Endothelial cell of umbilical vein (primary cell): ENCODE measurements at regions not wholly inside any gene's neighbourhood (a gene's known extent, or its start where the extent isn't known, plus 50 kb on each side); places are given as distances from the start of the nearest gene placed in this dataset.

Experiments used
- BruUV-seq: library from RNA; stranded (reverse); fragments of 400-500 nt; replicated peaks from 2 replicates; lab custom pipeline; 2021; lab: Mats Ljungman, UMichigan
- CTCF ChIA-PET: fragments of 300-600, 350-600 bp; sonication (Branson Sonifier 250); formaldehyde crosslinking; loops from one replicate; lab custom pipeline; 2021; ENCODE audit warnings: antibody characterized with exemption, inconsistent platforms; lab: Charles Lee
- POLR2A ChIA-PET: fragments of 300-600, 350-600 bp; sonication (Branson Sonifier 250); formaldehyde crosslinking; loops from one replicate; lab custom pipeline; 2021; ENCODE audit warnings: antibody characterized with exemption, inconsistent platforms; lab: Charles Lee
- DNase-seq: peaks from one replicate; pipeline ENCODE4 v3.0.0-alpha.2; 2011; ENCODE audit warnings: low read depth, low spot score
- FAIRE-seq: peaks from 2 replicates; lab custom pipeline; 2011; peaks lifted over from hg19 to GRCh38; lab: Jason Lieb, UNC
- H2AFZ ChIP-seq: 2 replicates; pipeline ENCODE4 v1.6.0; 2012; ENCODE audit warnings: low read depth, low read length, control low read depth, inconsistent platforms
- H3K27ac ChIP-seq: 2 replicates; pipeline ENCODE4 v1.5.1; 2011; ENCODE audit warnings: low read depth, mild to moderate bottlenecking, control low read depth, low read length, moderate library complexity; ENCODE audit not compliant: insufficient read depth
- H3K27me3 ChIP-seq, 2 experiments: 2 replicates each; pipeline versions ENCODE4 v1.6.0 to v1.6.1; 2011; ENCODE audit warnings: low read length in 2 of 2, mixed read lengths in 1 of 2; ENCODE audit not compliant: control insufficient read depth in 2 of 2, insufficient read depth in 2 of 2
- H3K36me3 ChIP-seq, 2 experiments: 2 replicates in 1 of 2; 3 replicates in 1 of 2; pipeline ENCODE4 v1.5.1; 2011; ENCODE audit warnings: low read length in 2 of 2, mild to moderate bottlenecking in 1 of 2, moderate library complexity in 1 of 2; ENCODE audit not compliant: control insufficient read depth in 2 of 2, insufficient read depth in 2 of 2; ENCODE audit errors: extremely low read depth in 1 of 2
- H3K4me1 ChIP-seq: 3 replicates; pipeline ENCODE4 v1.5.1; 2011; ENCODE audit warnings: mild to moderate bottlenecking, low read length; ENCODE audit not compliant: control insufficient read depth, insufficient read depth; ENCODE audit errors: extremely low read depth
- H3K4me2 ChIP-seq: 2 replicates; pipeline ENCODE4 v1.6.1; 2011; ENCODE audit warnings: low read length, control low read depth, mixed read lengths; ENCODE audit not compliant: insufficient read depth
- H3K4me3 ChIP-seq, 3 experiments: fragments of 200-600 bp in 1 of 3; sonication (generic), shearing (Covaris generic) in 1 of 3; replicated peaks in 1 of 3; 2 replicates each; pipeline ENCODE4 v1.5.1; 2011 to 2016; ENCODE audit warnings: control low read depth in 3 of 3, low read length in 3 of 3, mild to moderate bottlenecking in 2 of 3, inconsistent platforms in 1 of 3, low read depth in 1 of 3, moderate library complexity in 1 of 3; ENCODE audit not compliant: insufficient read depth in 1 of 3
- H3K79me2 ChIP-seq: 2 replicates; pipeline ENCODE4 v1.6.0; 2012; ENCODE audit warnings: low read length, inconsistent platforms; ENCODE audit not compliant: control insufficient read depth, insufficient read depth
- H3K9ac ChIP-seq: replicated peaks from 2 replicates; pipeline ENCODE3; 2011; ENCODE audit warnings: low read length, control low read depth; ENCODE audit not compliant: insufficient read depth; ENCODE audit errors: extremely low read depth
- H3K9me1 ChIP-seq: replicated peaks from 3 replicates; pipeline ENCODE4 v1.6.0; 2011; ENCODE audit warnings: mild to moderate bottlenecking, low read length; ENCODE audit not compliant: control insufficient read depth, insufficient read depth; ENCODE audit errors: extremely low read depth
- H3K9me3 ChIP-seq: replicated peaks from 2 replicates; pipeline ENCODE4 v1.5.1; 2012; ENCODE audit warnings: low read length, inconsistent platforms; ENCODE audit not compliant: control insufficient read depth, insufficient read depth
- H4K20me1 ChIP-seq: replicated peaks from 2 replicates; pipeline ENCODE3; 2011; ENCODE audit warnings: mild to moderate bottlenecking, low read length; ENCODE audit not compliant: control insufficient read depth, insufficient read depth; ENCODE audit errors: extremely low read depth
- EZH2 ChIP-seq: IDR thresholded peaks from 2 replicates; pipeline ENCODE4 v1.6.1; 2012; ENCODE audit warnings: borderline replicate concordance, low read depth, mild to moderate bottlenecking, moderate library complexity, low read length, inconsistent platforms; ENCODE audit not compliant: severe bottlenecking
- FOS ChIP-seq: IDR thresholded peaks from 2 replicates; pipeline ENCODE4 v1.6.1; 2011; ENCODE audit warnings: mild to moderate bottlenecking, low read length, moderate library complexity, borderline replicate concordance; ENCODE audit not compliant: insufficient read depth
- GATA2 ChIP-seq: IDR thresholded peaks from 2 replicates; pipeline ENCODE4 v1.7.0; 2011; ENCODE audit warnings: low read depth, mild to moderate bottlenecking, moderate library complexity, mixed read lengths, low read length; ENCODE audit not compliant: insufficient read length, insufficient read depth
- JUN ChIP-seq: IDR thresholded peaks from 2 replicates; pipeline ENCODE4 v1.6.1; 2011; ENCODE audit warnings: borderline replicate concordance, low read depth; ENCODE audit not compliant: insufficient read length, insufficient read depth
- MYC ChIP-seq: IDR thresholded peaks from one replicate; pipeline ENCODE4 v1.6.1; 2011; ENCODE audit warnings: mild to moderate bottlenecking, low read depth, low read length
- POLR2A ChIP-seq: IDR thresholded peaks from 2 replicates; pipeline ENCODE4 v1.6.1; 2012; ENCODE audit warnings: low read depth, mild to moderate bottlenecking, control low read depth, low read length
- POLR2AphosphoS5 ChIP-seq: IDR thresholded peaks from 2 replicates; pipeline ENCODE4 v1.6.1; 2012; ENCODE audit warnings: low read depth, mild to moderate bottlenecking, control low read depth, low read length, moderate library complexity; ENCODE audit not compliant: insufficient read depth
- dilution Hi-C: fragments of 300-500 bp; cut with MboI; formaldehyde crosslinking; loops from one replicate; pipeline ENCODE4 v1.15.0; 2019; ENCODE audit warnings: low sequenced_read_pairs; ENCODE audit not compliant: extremely low pct_ligation_motif_present
- intact Hi-C: fragments of 100-400 bp; cut with micrococcal nuclease; formaldehyde crosslinking; loops from one replicate; pipeline ENCODE4 v1.10.0; 2022
- TF ChIP-seq, protein P1 (sequence below): IDR thresholded peaks from 2 replicates; pipeline ENCODE4 v1.6.1; 2011; ENCODE audit not compliant: insufficient read depth, insufficient read length
- TF ChIP-seq, protein P2 (sequence below), 2 donors: IDR thresholded peaks; 1 replicate in 1 of 2; 2 replicates in 1 of 2; pipeline ENCODE4 v1.5.1; 2011; ENCODE audit warnings: low read length in 2 of 2, mild to moderate bottlenecking in 2 of 2, moderate library complexity in 2 of 2, control low read depth in 1 of 2, inconsistent platforms in 1 of 2, low read depth in 1 of 2; ENCODE audit not compliant: insufficient read depth in 1 of 2; ENCODE audit errors: extremely low read depth in 1 of 2

DNA sequence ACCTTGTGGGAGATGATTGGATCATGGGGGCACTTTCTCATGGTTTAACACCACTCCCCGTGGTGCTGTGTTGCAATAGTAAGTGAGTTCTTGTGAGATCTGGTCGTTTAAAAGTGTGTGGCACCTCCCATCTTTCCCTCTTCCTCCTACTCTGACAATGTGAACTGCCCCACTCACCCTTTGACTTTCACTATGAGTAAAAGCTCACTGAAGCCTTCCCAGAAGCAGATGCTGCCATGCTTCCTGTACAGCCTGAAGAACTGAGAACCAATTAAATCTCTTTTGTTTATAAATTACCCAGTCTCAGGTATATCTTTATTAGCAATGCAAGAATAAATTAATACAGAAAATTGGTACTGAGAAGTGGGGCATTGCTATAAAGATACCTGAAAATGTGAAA lies 509.6 kb upstream of the CT83 start:
- DNase-seq (no peak), FAIRE-seq (no peak)
- Histone ChIP-seq H3K9me1 (no peaks in the 10 kb centered on the region), H3K4me3 (no peak overlapping the region), H3K36me3 (no peaks in the 10 kb centered on the region), H4K20me1 (no peaks in the 10 kb centered on the region), H3K27ac (no peak overlapping the region), H3K27me3 (no peaks in the 10 kb centered on the region), H3K79me2 (no peaks in the 10 kb centered on the region), H3K9me3 (no peaks in the 10 kb centered on the region), H3K9ac (no peak overlapping the region), H3K4me2 (no peak overlapping the region), H3K4me1 (no peaks in the 10 kb centered on the region), H2AFZ (no peak overlapping the region)
- dilution Hi-C loops (no loop called here), intact Hi-C loops (no loop called here)
- ChIA-PET POLR2A (no interaction called here), CTCF (no interaction called here)
- BruUV-seq = no TSS peak
- TF ChIP-seq JUN (no peak), FOS (no peak), EZH2 (no peak), GATA2 (no peak), MYC (no peak), POLR2A (no peak), POLR2AphosphoS5 (no peak)
- TF ChIP-seq, protein P1, sequence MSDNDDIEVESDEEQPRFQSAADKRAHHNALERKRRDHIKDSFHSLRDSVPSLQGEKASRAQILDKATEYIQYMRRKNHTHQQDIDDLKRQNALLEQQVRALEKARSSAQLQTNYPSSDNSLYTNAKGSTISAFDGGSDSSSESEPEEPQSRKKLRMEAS = no peak
- TF ChIP-seq, protein P2, sequence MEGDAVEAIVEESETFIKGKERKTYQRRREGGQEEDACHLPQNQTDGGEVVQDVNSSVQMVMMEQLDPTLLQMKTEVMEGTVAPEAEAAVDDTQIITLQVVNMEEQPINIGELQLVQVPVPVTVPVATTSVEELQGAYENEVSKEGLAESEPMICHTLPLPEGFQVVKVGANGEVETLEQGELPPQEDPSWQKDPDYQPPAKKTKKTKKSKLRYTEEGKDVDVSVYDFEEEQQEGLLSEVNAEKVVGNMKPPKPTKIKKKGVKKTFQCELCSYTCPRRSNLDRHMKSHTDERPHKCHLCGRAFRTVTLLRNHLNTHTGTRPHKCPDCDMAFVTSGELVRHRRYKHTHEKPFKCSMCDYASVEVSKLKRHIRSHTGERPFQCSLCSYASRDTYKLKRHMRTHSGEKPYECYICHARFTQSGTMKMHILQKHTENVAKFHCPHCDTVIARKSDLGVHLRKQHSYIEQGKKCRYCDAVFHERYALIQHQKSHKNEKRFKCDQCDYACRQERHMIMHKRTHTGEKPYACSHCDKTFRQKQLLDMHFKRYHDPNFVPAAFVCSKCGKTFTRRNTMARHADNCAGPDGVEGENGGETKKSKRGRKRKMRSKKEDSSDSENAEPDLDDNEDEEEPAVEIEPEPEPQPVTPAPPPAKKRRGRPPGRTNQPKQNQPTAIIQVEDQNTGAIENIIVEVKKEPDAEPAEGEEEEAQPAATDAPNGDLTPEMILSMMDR (IDR thresholded peaks at IDR 0.05; ENCODE audit: extremely low read depth in 1 of 2, insufficient read depth in 1 of 2, low read depth in 1 of 2, low read length in 2 of 2) = no peak
